ENCODE measurements at regions not wholly inside any gene's neighbourhood (a gene's known extent, or its start where the extent isn't known, plus 50 kb on each side); places are given as distances from the start of the nearest gene placed in this dataset.

- Histone ChIP-seq H2AFZ (ENCODE audit: low read length) (no peak overlapping the region), H3K4me1 (ENCODE audit: insufficient read depth, low read length) (no peaks in the 10 kb centered on the region), H3K36me3 (replicated peaks in 1 of 2; ENCODE audit: control insufficient read depth in 1 of 2, insufficient read depth in 2 of 2, low read length in 2 of 2) (no peaks in the 10 kb centered on the region), H3K9ac (ENCODE audit: insufficient read depth, low read depth, low read length) (no peak overlapping the region), H3K4me3 (replicated peaks in 1 of 3; ENCODE audit: insufficient read depth in 1 of 3, low read depth in 2 of 3, low read length in 3 of 3) (no peak overlapping the region), H3K27me3 (ENCODE audit: control insufficient read depth in 1 of 2, insufficient read depth in 2 of 2, low read length in 2 of 2) (peaks cover 16 to 51% of the 10 kb centered on the region in 2 experiments), H3K9me3 (ENCODE audit: low read length) (no peaks in the 10 kb centered on the region), H3K79me2 (ENCODE audit: insufficient read depth, low read length) (no peaks in the 10 kb centered on the region), H3K4me2 (ENCODE audit: low read depth, low read length) (no peak overlapping the region), H4K20me1 (ENCODE audit: insufficient read depth, low read length) (no peaks in the 10 kb centered on the region), H3K27ac (ENCODE audit: extremely low read length, insufficient read depth, low read length) (no peak overlapping the region)
- TF ChIP-seq ZNF382 (CRISPR knock-in tag; IDR thresholded peaks at IDR 0.05; ENCODE audit: borderline replicate concordance) (no peak), ETV5 (CRISPR knock-in tag; IDR thresholded peaks at IDR 0.05; ENCODE audit: borderline replicate concordance) (no peak), U2AF1 (optimal IDR thresholded peaks at IDR 0.05; ENCODE audit: low read depth, low read length) (no peak), MXD3 (CRISPR knock-in tag; IDR thresholded peaks at IDR 0.05) (no peak), SKI (IDR thresholded peaks at IDR 0.05; ENCODE audit: partially characterized antibody) (no peak), ZNF138 (CRISPR knock-in tag; IDR thresholded peaks at IDR 0.05; ENCODE audit: low read depth) (no peak), HNF4A (CRISPR knock-in tag; IDR thresholded peaks at IDR 0.05) (no peak), CBX2 (IDR thresholded peaks at IDR 0.05; ENCODE audit: low read depth, low read length) (no peak), CBX2 (CRISPR knock-in tag; IDR thresholded peaks at IDR 0.05; ENCODE audit: low read depth) (no peak), SIN3B (IDR thresholded peaks at IDR 0.05; ENCODE audit: low read length) (no peak), SP5 (CRISPR knock-in tag; IDR thresholded peaks at IDR 0.05; ENCODE audit: borderline replicate concordance, low read depth) (no peak), ZNF274 (CRISPR knock-in tag; IDR thresholded peaks at IDR 0.05) (no peak)
- TF ChIP-seq, protein P1, sequence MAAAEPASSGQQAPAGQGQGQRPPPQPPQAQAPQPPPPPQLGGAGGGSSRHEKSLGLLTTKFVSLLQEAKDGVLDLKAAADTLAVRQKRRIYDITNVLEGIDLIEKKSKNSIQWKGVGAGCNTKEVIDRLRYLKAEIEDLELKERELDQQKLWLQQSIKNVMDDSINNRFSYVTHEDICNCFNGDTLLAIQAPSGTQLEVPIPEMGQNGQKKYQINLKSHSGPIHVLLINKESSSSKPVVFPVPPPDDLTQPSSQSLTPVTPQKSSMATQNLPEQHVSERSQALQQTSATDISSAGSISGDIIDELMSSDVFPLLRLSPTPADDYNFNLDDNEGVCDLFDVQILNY (CRISPR knock-in tag; conservative IDR thresholded peaks at IDR 0.05): no peak
- POLR2A ChIA-PET: no interaction called here
- 45% methylated on average over 3 of the region's 4 CpGs for WGBS (ENCODE audit: low lambda C conversion rate)
- ATAC-seq (no peak), FAIRE-seq (no peak), DNase-seq (ENCODE audit: low spot score) (no peak)
- CTCF ChIA-PET (ENCODE audit: low intra/inter-chr PET ratio, low total read pairs): no interaction called here
- in situ Hi-C loops (cut with HindIII; ENCODE audit: extremely low pct_ligation_motif_present, low pct_unique_long_range_greater_than_20kb): no loop called here
- no TSS peak for BruUV-seq (replicated peaks)
- intact Hi-C loops (cut with micrococcal nuclease; ENCODE audit: unreplicated experiment): no loop called here
Measured at GRCh38 chr14:101192661-101193000, 289.1 kb upstream of the RTL1 start.
